GM19240 (cell line): ENCODE measurements at regions not wholly inside any gene's neighbourhood (a gene's known extent, or its start where the extent isn't known, plus 50 kb on each side); places are given as distances from the start of the nearest gene placed in this dataset.

ENCODE experiments used
- DNase-seq: peaks from one replicate; pipeline ENCODE4 v3.0.0; 2011; ENCODE audit warnings: low spot score; ENCODE audit not compliant: insufficient read length

- DNase-seq: no peak
Observed at GRCh38 chr1:95982711-95983110, 738.9 kb upstream of the PTBP2 start.

- no peak for DNase-seq
Observed at GRCh38 chr1:95983831-95984230, 737.8 kb upstream of the PTBP2 start.

GRCh38 chr1:95984798-95985374 lies 736.7 kb upstream of the PTBP2 start:
- DNase-seq: no peak

- DNase-seq: no peak
Observed at GRCh38 chr1:95990033-95990432, 731.6 kb upstream of the PTBP2 start.

GRCh38 chr1:95991787-95992520 lies 729.6 kb upstream of the PTBP2 start:
- DNase-seq: no peak

- DNase-seq: no peak
Observed at GRCh38 chr1:95994643-95995042, 726.9 kb upstream of the PTBP2 start.

GRCh38 chr1:96002201-96002600 lies 719.4 kb upstream of the PTBP2 start:
- DNase-seq: no peak

- no peak for DNase-seq
Observed at GRCh38 chr1:96002969-96003964, 718.3 kb upstream of the PTBP2 start.

GRCh38 chr1:96009831-96010434 lies 711.7 kb upstream of the PTBP2 start:
- no peak for DNase-seq

GRCh38 chr1:96011606-96012005 lies 710.0 kb upstream of the PTBP2 start:
- DNase-seq: no peak

GRCh38 chr1:96016219-96016618 lies 705.4 kb upstream of the PTBP2 start:
- no peak for DNase-seq

- DNase-seq: no peak
Observed at GRCh38 chr1:96020378-96020777, 701.2 kb upstream of the PTBP2 start.

- DNase-seq: no peak
Observed at GRCh38 chr1:96025062-96025461, 696.5 kb upstream of the PTBP2 start.

- no peak for DNase-seq
Observed at GRCh38 chr1:96028071-96028470, 693.5 kb upstream of the PTBP2 start.

GRCh38 chr1:96030312-96030711 lies 691.3 kb upstream of the PTBP2 start:
- DNase-seq: no peak

GRCh38 chr1:96034006-96034405 lies 687.6 kb upstream of the PTBP2 start:
- DNase-seq: no peak

GRCh38 chr1:96036763-96037162 lies 684.8 kb upstream of the PTBP2 start:
- DNase-seq: no peak

GRCh38 chr1:96038636-96039035 lies 682.9 kb upstream of the PTBP2 start:
- DNase-seq: no peak

- no peak for DNase-seq
Observed at GRCh38 chr1:96039910-96040309, 681.7 kb upstream of the PTBP2 start.

- DNase-seq: no peak
Observed at GRCh38 chr1:96041470-96041869, 680.1 kb upstream of the PTBP2 start.

- DNase-seq: no peak
Observed at GRCh38 chr1:96048572-96049212, 672.9 kb upstream of the PTBP2 start.
